Neural cell (in vitro differentiated cells): ENCODE measurements at regions not wholly inside any gene's neighbourhood (a gene's known extent, or its start where the extent isn't known, plus 50 kb on each side); places are given as distances from the start of the nearest gene placed in this dataset.

Source experiments
- CTCF ChIP-seq: fragments of 450-650 bp; IDR thresholded peaks from 2 replicates; pipeline ENCODE4 v1.5.1; 2014; ENCODE audit warnings: antibody characterized with exemption, mild to moderate bottlenecking, moderate library complexity; ENCODE audit not compliant: poor library complexity, severe bottlenecking
- POLR2AphosphoS5 ChIP-seq: IDR thresholded peaks from 2 replicates; pipeline ENCODE4 v1.6.1; 2012
- RAD21 ChIP-seq: fragments of 450-650 bp; conservative IDR thresholded peaks from 2 replicates; pipeline ENCODE4 v1.6.1; 2014; ENCODE audit warnings: antibody characterized with exemption, mild to moderate bottlenecking, moderate library complexity
- TAF1 ChIP-seq: IDR thresholded peaks from 2 replicates; pipeline ENCODE4 v1.6.1; 2012; ENCODE audit warnings: low read depth

DNA sequence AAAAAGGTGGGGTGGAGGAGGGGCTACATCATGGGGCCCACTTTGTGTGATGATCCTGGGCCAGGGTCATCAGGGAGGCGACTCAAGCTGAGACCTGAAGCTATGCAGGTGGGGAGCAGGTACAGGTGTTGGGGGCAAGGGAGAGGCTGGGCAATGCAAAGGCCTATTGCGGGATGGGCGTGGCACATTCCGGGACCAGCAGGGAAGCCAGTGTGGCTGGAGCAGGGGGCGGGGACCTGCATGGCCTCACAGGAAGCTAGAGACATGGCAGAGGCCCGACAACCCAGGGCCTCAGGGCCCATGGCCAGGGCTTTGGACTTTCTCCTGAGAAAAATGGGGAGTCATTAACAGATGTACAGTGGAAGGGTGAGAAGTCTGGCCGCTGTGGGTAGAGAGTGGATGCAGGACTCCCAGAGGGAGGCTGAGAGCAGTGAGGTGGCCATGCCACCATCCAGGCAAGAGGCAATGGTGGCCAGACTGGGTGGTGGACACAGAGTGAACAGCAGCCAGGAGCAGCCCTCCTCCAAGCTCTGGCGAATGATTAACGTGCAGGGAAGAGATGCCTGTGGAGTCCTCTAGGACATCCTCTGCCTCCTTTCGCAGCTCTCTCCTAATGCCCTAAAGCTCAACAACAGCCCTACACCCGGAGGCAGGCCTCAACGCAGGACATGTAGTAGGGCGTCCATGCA, 122.6 kb upstream of the ATP2B2 start:
- TF ChIP-seq CTCF (no peak), TAF1 (no peak), POLR2AphosphoS5 (no peak), RAD21 (no peak)
